ENCODE measurements at regions not wholly inside any gene's neighbourhood (a gene's known extent, or its start where the extent isn't known, plus 50 kb on each side); places are given as distances from the start of the nearest gene placed in this dataset.

DNA sequence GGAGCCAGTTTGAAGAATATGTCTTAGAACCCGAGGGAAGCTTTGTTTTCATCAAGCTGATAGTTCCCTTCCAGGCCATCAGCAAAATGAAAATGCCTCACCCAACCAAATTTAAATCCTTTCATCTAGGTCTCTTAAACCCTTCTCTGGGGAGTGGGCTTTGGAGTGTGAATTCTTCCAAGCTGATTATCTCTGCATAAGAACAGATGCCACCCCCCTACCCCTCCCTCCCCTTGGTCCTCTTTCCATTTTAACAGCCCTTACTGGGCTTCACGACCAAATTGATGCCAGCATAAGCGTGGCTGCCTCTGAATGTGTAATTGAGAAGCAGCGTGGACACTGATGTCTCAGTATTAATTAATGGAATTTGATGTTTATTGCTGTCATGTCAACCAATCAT lies 509.7 kb upstream of the CLINT1 start:
- 80% methylated on average over 2 of the region's 4 CpGs for WGBS
- Histone ChIP-seq H2AK5ac (ENCODE audit: low read length, severe bottlenecking) (no peak overlapping the region), H3K27ac (ENCODE audit: low read length, poor library complexity, severe bottlenecking) (no peak overlapping the region), H2BK15ac (ENCODE audit: low read depth, poor library complexity, severe bottlenecking) (no peak overlapping the region), H3K79me1 (replicated peaks; ENCODE audit: low read length, poor library complexity, severe bottlenecking) (no peaks in the 10 kb centered on the region), H3K18ac (ENCODE audit: low read depth in 1 of 2, low read length in 2 of 2) (no peak overlapping the region), H3K36me3 (ENCODE audit: control insufficient read depth in 1 of 2, insufficient read depth in 2 of 2, low read depth in 1 of 2, low read length in 2 of 2) (no peaks in the 10 kb centered on the region), H4K91ac (ENCODE audit: low read length) (no peak overlapping the region), H3K23ac (ENCODE audit: low read length in 2 of 2) (no peak overlapping the region), H3K14ac (ENCODE audit: low read length in 2 of 2) (no peak overlapping the region), H3K27me3 (ENCODE audit: control insufficient read depth in 1 of 2, insufficient read depth in 1 of 2, low read length in 2 of 2) (no peaks in the 10 kb centered on the region), H4K8ac (ENCODE audit: low read length) (no peak overlapping the region), H3K4ac (ENCODE audit: low read depth in 1 of 2, low read length in 2 of 2) (no peak overlapping the region), H3K9me3 (ENCODE audit: control insufficient read depth, low read length) (no peaks in the 10 kb centered on the region), H2AFZ (ENCODE audit: low read depth, low read length) (no peak overlapping the region), H3K4me2 (ENCODE audit: low read length, poor library complexity, severe bottlenecking) (no peak overlapping the region), H3K4me1 (ENCODE audit: control insufficient read depth, insufficient read depth, low read depth, low read length) (no peaks in the 10 kb centered on the region), H3K4me3 (ENCODE audit: insufficient read depth in 1 of 2, low read depth in 1 of 2, low read length in 2 of 2) (no peak overlapping the region), H2BK12ac (ENCODE audit: low read length in 2 of 2) (no peak overlapping the region), H3K9ac (ENCODE audit: low read length) (no peak overlapping the region), H2BK120ac (ENCODE audit: low read depth, low read length) (no peak overlapping the region), H2BK5ac (ENCODE audit: low read depth, low read length, poor library complexity, severe bottlenecking) (no peak overlapping the region)
- no peak for DNase-seq

DNA sequence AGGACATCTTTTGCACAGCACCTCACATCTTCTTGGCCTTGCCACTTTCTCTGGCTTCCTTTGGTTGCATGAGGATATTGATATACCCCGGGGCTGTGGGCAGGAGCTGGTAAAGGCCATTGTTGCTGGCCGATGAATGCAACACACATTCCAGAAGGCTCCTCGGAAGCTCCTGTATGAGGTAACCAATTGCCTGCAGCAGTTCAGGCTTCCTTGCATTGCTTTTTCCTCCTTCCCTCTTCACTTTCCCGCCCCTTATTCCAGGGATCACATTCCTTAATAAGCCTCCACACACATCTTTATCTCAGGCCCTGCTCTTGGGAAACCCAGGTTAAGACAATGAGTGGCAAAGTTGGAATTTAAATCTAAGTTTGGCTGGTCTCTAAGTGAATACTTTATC lies 505.4 kb upstream of the CLINT1 start:
- WGBS: 77% methylated on average over 3 of the region's 4 CpGs
- Histone ChIP-seq H3K36me3 (ENCODE audit: control insufficient read depth in 1 of 2, insufficient read depth in 2 of 2, low read depth in 1 of 2, low read length in 2 of 2) (no peaks in the 10 kb centered on the region), H2AK5ac (ENCODE audit: low read length, severe bottlenecking) (no peak overlapping the region), H3K27me3 (ENCODE audit: control insufficient read depth in 1 of 2, insufficient read depth in 1 of 2, low read length in 2 of 2) (no peaks in the 10 kb centered on the region), H3K79me1 (replicated peaks; ENCODE audit: low read length, poor library complexity, severe bottlenecking) (no peaks in the 10 kb centered on the region), H2AFZ (ENCODE audit: low read depth, low read length) (no peak overlapping the region), H3K14ac (ENCODE audit: low read length in 2 of 2) (no peak overlapping the region), H4K8ac (ENCODE audit: low read length) (no peak overlapping the region), H3K9me3 (ENCODE audit: control insufficient read depth, low read length) (no peaks in the 10 kb centered on the region), H3K23ac (ENCODE audit: low read length in 2 of 2) (no peak overlapping the region), H3K4me1 (ENCODE audit: control insufficient read depth, insufficient read depth, low read depth, low read length) (no peaks in the 10 kb centered on the region), H3K9ac (ENCODE audit: low read length) (no peak overlapping the region), H2BK120ac (ENCODE audit: low read depth, low read length) (no peak overlapping the region), H3K4me3 (ENCODE audit: insufficient read depth in 1 of 2, low read depth in 1 of 2, low read length in 2 of 2) (no peak overlapping the region), H2BK5ac (ENCODE audit: low read depth, low read length, poor library complexity, severe bottlenecking) (no peak overlapping the region), H3K4ac (ENCODE audit: low read depth in 1 of 2, low read length in 2 of 2) (no peak overlapping the region), H3K4me2 (ENCODE audit: low read length, poor library complexity, severe bottlenecking) (no peak overlapping the region), H2BK15ac (ENCODE audit: low read depth, poor library complexity, severe bottlenecking) (no peak overlapping the region), H3K18ac (ENCODE audit: low read depth in 1 of 2, low read length in 2 of 2) (no peak overlapping the region), H2BK12ac (ENCODE audit: low read length in 2 of 2) (no peak overlapping the region), H4K91ac (ENCODE audit: low read length) (no peak overlapping the region), H3K27ac (ENCODE audit: low read length, poor library complexity, severe bottlenecking) (no peak overlapping the region)
- no peak for DNase-seq

DNA sequence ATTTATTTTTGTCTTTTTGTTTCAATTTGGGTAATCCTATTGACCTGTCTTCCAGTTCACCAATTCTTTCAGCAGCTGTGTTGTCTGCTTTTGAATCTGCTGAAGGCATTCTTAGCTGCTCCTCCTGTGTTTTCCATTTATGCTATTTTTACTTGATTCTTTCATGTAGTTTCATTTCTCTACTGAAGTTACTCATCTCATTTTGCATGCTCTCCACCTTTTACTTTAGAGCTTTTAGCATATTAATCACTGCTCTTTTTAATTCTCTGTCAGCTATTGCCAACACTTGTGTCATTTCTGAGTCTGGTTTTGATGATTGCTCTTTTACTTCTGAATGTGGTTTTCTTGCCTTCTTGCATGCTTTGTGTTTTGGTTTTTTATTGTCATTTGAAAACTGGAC lies 496.0 kb upstream of the CLINT1 start:
- no peak overlapping the region for H4K8ac ChIP-seq (ENCODE audit: low read length)
- H3K4me2 ChIP-seq (ENCODE audit: low read length, poor library complexity, severe bottlenecking): no peak overlapping the region
- no peak overlapping the region for H2AK5ac ChIP-seq (ENCODE audit: low read length, severe bottlenecking)
- no peak overlapping the region for H4K91ac ChIP-seq (ENCODE audit: low read length)
- H3K9me3 ChIP-seq (ENCODE audit: control insufficient read depth, low read length): peaks cover 6% of the 10 kb centered on the region
- no peak overlapping the region for H2BK15ac ChIP-seq (ENCODE audit: low read depth, poor library complexity, severe bottlenecking)
- no peak overlapping the region for H3K18ac ChIP-seq (ENCODE audit: low read depth in 1 of 2, low read length in 2 of 2)
- no peak overlapping the region for H2AFZ ChIP-seq (ENCODE audit: low read depth, low read length)
- H2BK120ac ChIP-seq (ENCODE audit: low read depth, low read length): no peak overlapping the region
- H3K4me3 ChIP-seq (ENCODE audit: insufficient read depth in 1 of 2, low read depth in 1 of 2, low read length in 2 of 2): no peak overlapping the region
- no peaks in the 10 kb centered on the region for H3K36me3 ChIP-seq (ENCODE audit: control insufficient read depth in 1 of 2, insufficient read depth in 2 of 2, low read depth in 1 of 2, low read length in 2 of 2)
- no peaks in the 10 kb centered on the region for H3K79me1 ChIP-seq (replicated peaks; ENCODE audit: low read length, poor library complexity, severe bottlenecking)
- no peaks in the 10 kb centered on the region for H3K4me1 ChIP-seq (ENCODE audit: control insufficient read depth, insufficient read depth, low read depth, low read length)
- no peak overlapping the region for H2BK12ac ChIP-seq (ENCODE audit: low read length in 2 of 2)
- H3K9ac ChIP-seq (ENCODE audit: low read length): no peak overlapping the region
- H3K27me3 ChIP-seq (ENCODE audit: control insufficient read depth in 1 of 2, insufficient read depth in 1 of 2, low read length in 2 of 2): no peaks in the 10 kb centered on the region
- no peak overlapping the region for H3K23ac ChIP-seq (ENCODE audit: low read length in 2 of 2)
- no peak overlapping the region for H3K4ac ChIP-seq (ENCODE audit: low read depth in 1 of 2, low read length in 2 of 2)
- H2BK5ac ChIP-seq (ENCODE audit: low read depth, low read length, poor library complexity, severe bottlenecking): no peak overlapping the region
- no peak overlapping the region for H3K27ac ChIP-seq (ENCODE audit: low read length, poor library complexity, severe bottlenecking)
- no peak overlapping the region for H3K14ac ChIP-seq (ENCODE audit: low read length in 2 of 2)
- DNase-seq: no peak

DNA sequence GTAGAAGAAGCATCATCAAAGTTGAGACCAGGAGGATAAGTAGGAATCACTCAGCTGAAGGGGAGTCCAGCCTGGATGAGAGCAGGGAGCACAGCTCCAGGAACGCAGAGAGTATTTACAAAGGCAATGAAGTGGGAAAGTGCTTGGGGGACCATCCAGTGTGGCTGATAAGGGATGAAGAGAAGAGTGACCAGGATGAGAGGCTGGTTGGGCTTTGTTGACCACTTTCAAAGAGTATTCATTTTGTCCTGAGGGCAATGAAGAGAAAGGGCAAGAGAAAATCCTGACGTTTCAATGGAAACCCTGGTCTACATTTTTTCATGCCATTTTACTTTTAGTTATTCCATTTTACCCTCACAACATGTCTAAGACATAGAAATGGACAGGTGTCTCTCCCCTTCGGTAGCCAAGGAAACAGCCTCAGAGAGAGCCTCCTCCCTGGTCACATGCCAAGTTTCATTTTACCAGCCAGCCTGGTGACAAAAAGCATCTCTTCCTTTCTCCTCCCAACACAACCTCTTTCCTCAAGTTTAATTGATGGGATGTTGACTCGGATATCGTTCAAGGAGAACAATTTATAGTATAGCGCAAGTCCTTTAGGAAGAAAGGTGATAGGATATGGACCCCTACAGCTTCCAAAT lies 492.7 kb upstream of the CLINT1 start:
- Histone ChIP-seq H4K91ac (ENCODE audit: low read length) (no peak overlapping the region), H3K27ac (ENCODE audit: low read length, poor library complexity, severe bottlenecking) (no peak overlapping the region)
- 95% methylated on average over 6 of the region's 6 CpGs for WGBS

More for the DNA sequence above, 492.7 kb upstream of the CLINT1 start:
- H3K4ac ChIP-seq (ENCODE audit: low read depth in 1 of 2, low read length in 2 of 2): no peak overlapping the region
- no peak overlapping the region for H3K4me3 ChIP-seq (ENCODE audit: insufficient read depth in 1 of 2, low read depth in 1 of 2, low read length in 2 of 2)
- H2BK120ac ChIP-seq (ENCODE audit: low read depth, low read length): no peak overlapping the region
- no peaks in the 10 kb centered on the region for H3K79me1 ChIP-seq (replicated peaks; ENCODE audit: low read length, poor library complexity, severe bottlenecking)
- no peaks in the 10 kb centered on the region for H3K4me1 ChIP-seq (ENCODE audit: control insufficient read depth, insufficient read depth, low read depth, low read length)
- H3K27me3 ChIP-seq (ENCODE audit: control insufficient read depth in 1 of 2, insufficient read depth in 1 of 2, low read length in 2 of 2): no peaks in the 10 kb centered on the region
- no peak overlapping the region for H2AFZ ChIP-seq (ENCODE audit: low read depth, low read length)
- H3K23ac ChIP-seq (ENCODE audit: low read length in 2 of 2): no peak overlapping the region
- H2BK12ac ChIP-seq (ENCODE audit: low read length in 2 of 2): no peak overlapping the region
- no peak for DNase-seq
- no peak overlapping the region for H2BK5ac ChIP-seq (ENCODE audit: low read depth, low read length, poor library complexity, severe bottlenecking)
- peaks cover 6% of the 10 kb centered on the region for H3K9me3 ChIP-seq (ENCODE audit: control insufficient read depth, low read length)
- no peak overlapping the region for H3K18ac ChIP-seq (ENCODE audit: low read depth in 1 of 2, low read length in 2 of 2)
- no peak overlapping the region for H3K14ac ChIP-seq (ENCODE audit: low read length in 2 of 2)
- H3K36me3 ChIP-seq (ENCODE audit: control insufficient read depth in 1 of 2, insufficient read depth in 2 of 2, low read depth in 1 of 2, low read length in 2 of 2): no peaks in the 10 kb centered on the region
- no peak overlapping the region for H3K9ac ChIP-seq (ENCODE audit: low read length)
- H3K4me2 ChIP-seq (ENCODE audit: low read length, poor library complexity, severe bottlenecking): no peak overlapping the region
- no peak overlapping the region for H2AK5ac ChIP-seq (ENCODE audit: low read length, severe bottlenecking)
- H4K8ac ChIP-seq (ENCODE audit: low read length): no peak overlapping the region
- H2BK15ac ChIP-seq (ENCODE audit: low read depth, poor library complexity, severe bottlenecking): no peak overlapping the region

Data from mesenchymal stem cell (in vitro differentiated cells and primary cell).